H9 (cell line): ENCODE measurements at regions not wholly inside any gene's neighbourhood (a gene's known extent, or its start where the extent isn't known, plus 50 kb on each side); places are given as distances from the start of the nearest gene placed in this dataset.

Source experiments
- DNase-seq: peaks from one replicate; pipeline ENCODE4 v3.0.0-alpha.2; 2017
- H2AFZ ChIP-seq: one replicate; pipeline ENCODE4 v1.6.1; 2013; ENCODE audit warnings: mild to moderate bottlenecking, low read length, control low read depth, moderate library complexity
- H2AK5ac ChIP-seq: 2 replicates; pipeline ENCODE4 v1.6.1; 2013; ENCODE audit warnings: low read length, control low read depth, mixed read lengths; ENCODE audit not compliant: insufficient read length
- H2BK120ac ChIP-seq: one replicate; pipeline ENCODE4 v1.6.1; 2013; ENCODE audit warnings: low read depth, mild to moderate bottlenecking, low read length, control low read depth, inconsistent platforms; ENCODE audit not compliant: poor library complexity, severe bottlenecking
- H2BK12ac ChIP-seq: 2 replicates; pipeline ENCODE4 v1.6.1; 2013; ENCODE audit warnings: low read length, control low read depth, mixed read lengths, low read depth; ENCODE audit not compliant: insufficient read length
- H2BK15ac ChIP-seq: 2 replicates; pipeline ENCODE4 v1.6.1; 2013; ENCODE audit warnings: low read depth, low read length, control low read depth
- H2BK20ac ChIP-seq: one replicate; pipeline ENCODE4 v1.6.1; 2013; ENCODE audit warnings: low read depth, mild to moderate bottlenecking, low read length, control low read depth, inconsistent platforms; ENCODE audit not compliant: poor library complexity, severe bottlenecking
- H2BK5ac ChIP-seq: 2 replicates; pipeline ENCODE4 v1.6.1; 2013; ENCODE audit warnings: low read length, control low read depth, mixed read lengths; ENCODE audit not compliant: insufficient read length
- H3K14ac ChIP-seq: 2 replicates; pipeline ENCODE4 v1.6.1; 2013; ENCODE audit warnings: low read length, control low read depth; ENCODE audit not compliant: insufficient read depth
- H3K18ac ChIP-seq: 2 replicates; pipeline ENCODE4 v1.6.1; 2013; ENCODE audit warnings: low read depth, mild to moderate bottlenecking, mixed read lengths, low read length, control low read depth; ENCODE audit not compliant: insufficient read length
- H3K23ac ChIP-seq: 2 replicates; pipeline ENCODE4 v1.6.1; 2013; ENCODE audit warnings: low read length, control low read depth, mixed read lengths, low read depth; ENCODE audit not compliant: insufficient read length
- H3K23me2 ChIP-seq: 2 replicates; pipeline ENCODE4 v1.6.1; 2013; ENCODE audit warnings: low read depth, mild to moderate bottlenecking, mixed read lengths, low read length, control low read depth; ENCODE audit not compliant: insufficient read length, poor library complexity, severe bottlenecking
- H3K27ac ChIP-seq: 2 replicates; pipeline ENCODE4 v1.5.1; 2013; ENCODE audit warnings: low read length, control low read depth, mixed read lengths, low read depth; ENCODE audit not compliant: insufficient read length
- H3K27me3 ChIP-seq: 2 replicates; pipeline ENCODE4 v1.6.1; 2013; ENCODE audit warnings: low read length, control low read depth, inconsistent platforms; ENCODE audit not compliant: insufficient read depth
- H3K4ac ChIP-seq: 2 replicates; pipeline ENCODE4 v1.6.1; 2013; ENCODE audit warnings: low read depth, mild to moderate bottlenecking, control low read depth, inconsistent platforms, low read length, moderate library complexity
- H3K4me1 ChIP-seq: 2 replicates; pipeline ENCODE4 v1.6.1; 2013; ENCODE audit warnings: low read length, control low read depth, inconsistent platforms; ENCODE audit not compliant: insufficient read depth
- H3K4me2 ChIP-seq: 2 replicates; pipeline ENCODE4 v1.6.1; 2013; ENCODE audit warnings: low read length, control low read depth, mixed read lengths; ENCODE audit not compliant: insufficient read length, insufficient read depth
- H3K56ac ChIP-seq: 2 replicates; pipeline ENCODE4 v1.6.1; 2013; ENCODE audit warnings: low read depth, mild to moderate bottlenecking, mixed read lengths, low read length, control low read depth; ENCODE audit not compliant: insufficient read length
- H3K79me1 ChIP-seq: 2 replicates; pipeline ENCODE4 v1.6.1; 2013; ENCODE audit warnings: low read depth, mild to moderate bottlenecking, moderate library complexity, low read length, control low read depth, inconsistent platforms; ENCODE audit not compliant: insufficient read depth, poor library complexity, severe bottlenecking
- H3K79me2 ChIP-seq: 2 replicates; pipeline ENCODE4 v1.6.1; 2013; ENCODE audit warnings: low read length, control low read depth, inconsistent platforms; ENCODE audit not compliant: insufficient read depth
- H3K9ac ChIP-seq: 2 replicates; pipeline ENCODE4 v1.6.1; 2013; ENCODE audit warnings: low read length, control low read depth, mixed read lengths; ENCODE audit not compliant: insufficient read length; ENCODE audit errors: extremely low read depth
- H3K9me3 ChIP-seq: one replicate; pipeline ENCODE4 v1.6.1; 2013; ENCODE audit warnings: low read depth, low read length, inconsistent platforms; ENCODE audit not compliant: control insufficient read depth
- H3T11ph ChIP-seq: one replicate; pipeline ENCODE4 v1.6.1; 2013; ENCODE audit warnings: mild to moderate bottlenecking, low read length, control low read depth, inconsistent platforms
- H4K20me1 ChIP-seq: one replicate; pipeline ENCODE4 v1.6.1; 2013; ENCODE audit not compliant: control insufficient read depth, insufficient read length, insufficient read depth
- H4K5ac ChIP-seq: 2 replicates; pipeline ENCODE4 v1.6.1; 2013; ENCODE audit warnings: low read depth, mild to moderate bottlenecking, mixed read lengths, low read length, control low read depth; ENCODE audit not compliant: insufficient read length
- H4K8ac ChIP-seq: replicated peaks from 2 replicates; pipeline ENCODE4 v1.6.1; 2013; ENCODE audit warnings: low read length, control low read depth, mixed read lengths, low read depth; ENCODE audit not compliant: insufficient read length
- H4K91ac ChIP-seq: 2 replicates; pipeline ENCODE4 v1.6.1; 2013; ENCODE audit warnings: low read depth, mild to moderate bottlenecking, moderate library complexity, mixed read lengths, low read length, control low read depth; ENCODE audit not compliant: insufficient read length
- H3K27ac Mint-ChIP-seq, 3 experiments: 2 replicates in 2 of 3; 3 replicates in 1 of 3; pipeline ENCODE4 v1.8.0; 2020 to 2021; ENCODE audit warnings: mixed read lengths in 3 of 3, mild to moderate bottlenecking in 1 of 3, moderate library complexity in 1 of 3
- H3K27me3 Mint-ChIP-seq: 2 replicates; pipeline ENCODE4 v1.8.0; 2021; ENCODE audit warnings: low read depth, mild to moderate bottlenecking, moderate library complexity, mixed read lengths
- H3K36me3 Mint-ChIP-seq, 3 experiments: 2 replicates in 2 of 3; 3 replicates in 1 of 3; pipeline ENCODE4 v1.8.0; 2020 to 2021; ENCODE audit warnings: low read depth in 3 of 3, mixed read lengths in 3 of 3; ENCODE audit not compliant: insufficient read depth in 1 of 3
- H3K4me1 Mint-ChIP-seq, 2 experiments: 2 replicates each; pipeline ENCODE4 v1.8.0; 2020; ENCODE audit warnings: mixed read lengths in 2 of 2
- H3K4me3 Mint-ChIP-seq, 2 experiments: 2 replicates in 1 of 2; 3 replicates in 1 of 2; pipeline ENCODE4 v1.8.0; 2020 to 2021; ENCODE audit warnings: mild to moderate bottlenecking in 2 of 2, mixed read lengths in 2 of 2, moderate library complexity in 1 of 2
- H3K9me3 Mint-ChIP-seq, 2 experiments: 2 replicates in 1 of 2; 3 replicates in 1 of 2; pipeline ENCODE4 v1.8.0; 2020; ENCODE audit warnings: mild to moderate bottlenecking in 2 of 2, mixed read lengths in 2 of 2, moderate library complexity in 1 of 2
- CTCF ChIP-seq: fragments of 200-600 bp; sonication (generic); conservative IDR thresholded peaks from 3 replicates; pipeline ENCODE4 v1.8.0; 2021; ENCODE audit warnings: antibody characterized with exemption, mild to moderate bottlenecking
- WGBS: extraction: QIAGEN DNeasy Blood & Tissue Kit; methylation state at CpG from one replicate; pipeline ENCODE4 v1.1.7; 2013; ENCODE audit warnings: missing lambda C conversion rate, low lambda C conversion rate, mixed read lengths; ENCODE audit not compliant: insufficient read length; ENCODE audit errors: extremely low coverage; 5-methylcytosine and 5-hydroxymethylcytosine counted together

- Mint-ChIP-seq H3K4me1 (no peaks in the 10 kb centered on the region), H3K4me3 (no peak overlapping the region), H3K27ac (no peak overlapping the region), H3K36me3 (no peaks in the 10 kb centered on the region), H3K9me3 (no peaks in the 10 kb centered on the region), H3K27me3 (no peaks in the 10 kb centered on the region)
- no peak for DNase-seq
- no peak overlapping the region for H2BK12ac ChIP-seq
- H2BK20ac ChIP-seq, result no peak overlapping the region
- H2BK15ac ChIP-seq, result no peak overlapping the region
- H3K56ac ChIP-seq, result no peak overlapping the region
- H3K79me2 ChIP-seq, result no peaks in the 10 kb centered on the region
- no peaks in the 10 kb centered on the region for H3K4me1 ChIP-seq
- H2AFZ ChIP-seq, result no peak overlapping the region
- H3K27ac ChIP-seq, result no peak overlapping the region
- no peak overlapping the region for H4K5ac ChIP-seq
- H3K9me3 ChIP-seq, result no peaks in the 10 kb centered on the region
- H3K18ac ChIP-seq, result no peak overlapping the region
- H4K91ac ChIP-seq, result no peak overlapping the region
- no peak overlapping the region for H3K14ac ChIP-seq
- no peak overlapping the region for H2BK120ac ChIP-seq
- H2AK5ac ChIP-seq, result no peak overlapping the region
- no peak overlapping the region for H3T11ph ChIP-seq
- H3K27me3 ChIP-seq, result no peaks in the 10 kb centered on the region
- no peaks in the 10 kb centered on the region for H3K23me2 ChIP-seq
- H3K79me1 ChIP-seq, result no peaks in the 10 kb centered on the region
- H4K20me1 ChIP-seq, result no peaks in the 10 kb centered on the region
- H3K4me2 ChIP-seq, result no peak overlapping the region
- H4K8ac ChIP-seq, result no peak overlapping the region
- no CpG with 5 or more reads among the region's 4 CpGs for WGBS
- no peak overlapping the region for H3K23ac ChIP-seq
- H3K4ac ChIP-seq, result no peak overlapping the region
- peak; percentile 58 for TF ChIP-seq CTCF
- no peak overlapping the region for H3K9ac ChIP-seq
- H2BK5ac ChIP-seq, result no peak overlapping the region
Measured at GRCh38 chr3:59308684-59309083, 258.9 kb upstream of the CFAP20DC start.
